GM21576 (cell line): ENCODE measurements at regions not wholly inside any gene's neighbourhood (a gene's known extent, or its start where the extent isn't known, plus 50 kb on each side); places are given as distances from the start of the nearest gene placed in this dataset.
"Not testable (repeated sequence)": the region's sequence is repeated elsewhere in the genome, so short reads cannot be mapped to it uniquely, and the experiment has no call there.

Source experiments
- ATAC-seq: cut with Tn5 transposase; IDR thresholded peaks from one replicate; pipeline ENCODE4 v1.9.1; 2021; ENCODE audit warnings: mild to moderate bottlenecking, moderate library complexity; ENCODE audit not compliant: unreplicated experiment

DNA sequence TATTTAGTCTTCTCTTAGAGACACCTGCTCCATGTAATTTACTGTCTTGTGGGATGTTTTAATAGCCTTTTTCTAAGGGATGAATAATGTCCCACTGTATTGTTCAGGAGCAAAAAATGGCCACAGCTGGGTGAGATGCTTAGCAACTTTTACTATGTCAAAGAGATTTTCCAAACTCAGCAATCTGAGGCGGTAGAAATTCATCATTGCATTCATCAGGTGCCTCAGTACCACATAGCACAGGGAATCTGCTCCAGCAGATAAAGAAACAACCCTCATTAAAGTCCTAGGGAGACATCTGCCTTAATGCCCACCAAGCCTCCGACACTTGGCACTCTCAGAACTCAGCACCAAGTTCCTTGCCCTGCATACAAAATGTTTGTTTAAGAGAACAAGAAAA is 266.9 kb downstream of the SIPA1L2 start:
- ATAC-seq = no peak

GRCh38 chr1:232357416-232357815 is 272.5 kb downstream of the SIPA1L2 start:
- ATAC-seq = no peak

DNA sequence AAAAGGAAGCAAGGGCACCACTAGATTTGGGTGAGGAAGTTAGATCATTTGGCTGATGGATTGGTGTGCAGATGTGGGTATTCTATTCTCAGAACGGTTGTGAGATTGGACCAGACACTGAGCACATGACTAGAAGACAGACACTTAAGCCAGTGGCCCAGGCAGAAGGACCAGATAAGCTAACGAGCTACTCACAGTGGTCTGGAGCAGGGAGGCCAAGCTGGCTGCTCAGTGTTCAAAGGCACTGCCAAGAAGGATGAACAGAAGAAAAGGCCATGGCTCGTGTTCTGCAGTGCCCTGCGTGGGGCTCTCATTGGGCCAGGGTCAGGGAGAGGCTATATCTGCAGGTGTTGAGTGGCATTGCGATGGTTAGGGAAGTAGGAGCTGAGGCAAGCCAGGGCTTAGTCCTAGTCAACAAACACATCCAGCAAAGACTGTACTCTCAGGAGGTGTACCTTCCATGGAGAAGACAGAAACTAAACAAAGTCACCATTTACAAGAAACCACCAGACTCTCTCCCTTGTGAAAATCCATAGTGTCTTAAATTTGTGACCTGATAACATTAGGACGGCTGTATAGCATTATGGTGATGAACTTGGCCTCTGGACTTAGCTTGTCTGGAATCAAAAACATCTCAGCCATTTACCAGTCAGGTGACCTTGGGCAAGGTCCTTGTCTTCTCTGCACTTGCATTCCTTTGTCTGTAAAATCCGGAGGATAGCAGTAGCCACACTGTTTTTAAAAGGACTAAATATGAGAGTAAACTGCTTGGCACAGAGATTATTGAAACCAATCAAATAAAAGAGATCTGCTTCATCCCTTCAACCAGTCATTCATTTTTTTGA is 274.5 kb downstream of the SIPA1L2 start:
- ATAC-seq = no peak

DNA sequence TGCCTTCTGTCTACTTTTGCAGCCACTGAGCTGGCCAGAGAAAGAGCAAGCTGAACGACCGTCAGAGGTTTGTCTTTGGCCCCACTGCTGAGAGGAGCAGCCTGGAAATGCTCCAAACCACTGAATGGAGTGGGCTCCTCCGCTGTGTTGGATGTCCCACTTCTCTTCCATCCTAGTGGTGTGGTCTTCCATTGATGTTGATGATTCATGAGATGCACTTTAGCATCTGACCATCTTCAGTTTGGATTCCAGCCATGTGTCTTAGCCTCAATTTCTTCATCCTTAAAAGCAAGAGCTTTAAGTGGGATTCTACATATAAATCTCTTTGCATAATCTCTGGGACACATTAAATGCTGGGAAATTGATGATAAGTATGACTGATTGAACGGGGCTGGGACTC is 276.9 kb downstream of the SIPA1L2 start:
- no peak for ATAC-seq

DNA sequence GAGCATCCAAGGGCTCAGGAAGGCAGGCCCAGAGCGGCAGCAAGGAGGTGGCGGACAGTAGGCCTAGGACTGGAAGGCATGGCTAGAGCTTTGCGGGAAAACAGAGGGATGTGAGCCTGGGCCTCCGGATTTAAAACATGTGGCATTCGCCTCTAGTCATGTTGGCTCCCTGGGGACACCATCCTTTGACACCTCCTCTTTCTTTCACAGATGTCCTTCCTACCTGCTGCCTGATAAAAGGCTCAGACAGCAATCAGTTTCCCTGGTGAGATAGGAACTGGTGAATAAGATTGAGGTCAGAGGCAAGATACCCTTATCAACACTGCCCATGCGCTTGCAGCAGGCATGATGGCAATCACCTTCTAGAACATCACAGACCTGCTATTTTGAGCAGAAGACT is 277.6 kb downstream of the SIPA1L2 start:
- no peak for ATAC-seq

- no peak for ATAC-seq
These were observed 278.6 kb downstream of the SIPA1L2 start for GRCh38 chr1:232351335-232351734.

DNA sequence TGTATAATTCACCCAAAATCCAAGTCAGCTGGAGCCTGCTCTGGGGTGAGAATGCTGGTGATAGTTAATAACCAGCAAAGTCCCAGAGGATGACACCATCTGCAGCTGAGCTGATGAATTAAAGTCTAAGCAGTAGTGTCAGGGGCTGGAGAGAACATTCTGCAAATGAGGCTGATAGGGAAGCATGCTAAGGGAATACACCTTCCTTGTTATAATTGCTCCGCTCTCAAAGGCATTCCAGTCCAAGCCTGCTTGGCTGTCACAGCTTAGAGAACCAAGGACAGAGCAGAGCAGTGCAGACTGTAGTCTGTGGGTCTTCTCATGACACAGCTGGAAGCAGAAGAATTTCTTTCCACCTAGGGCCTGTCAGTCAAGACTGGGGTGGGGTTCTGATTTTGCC is 283.1 kb downstream of the SIPA1L2 start:
- ATAC-seq = no peak

DNA sequence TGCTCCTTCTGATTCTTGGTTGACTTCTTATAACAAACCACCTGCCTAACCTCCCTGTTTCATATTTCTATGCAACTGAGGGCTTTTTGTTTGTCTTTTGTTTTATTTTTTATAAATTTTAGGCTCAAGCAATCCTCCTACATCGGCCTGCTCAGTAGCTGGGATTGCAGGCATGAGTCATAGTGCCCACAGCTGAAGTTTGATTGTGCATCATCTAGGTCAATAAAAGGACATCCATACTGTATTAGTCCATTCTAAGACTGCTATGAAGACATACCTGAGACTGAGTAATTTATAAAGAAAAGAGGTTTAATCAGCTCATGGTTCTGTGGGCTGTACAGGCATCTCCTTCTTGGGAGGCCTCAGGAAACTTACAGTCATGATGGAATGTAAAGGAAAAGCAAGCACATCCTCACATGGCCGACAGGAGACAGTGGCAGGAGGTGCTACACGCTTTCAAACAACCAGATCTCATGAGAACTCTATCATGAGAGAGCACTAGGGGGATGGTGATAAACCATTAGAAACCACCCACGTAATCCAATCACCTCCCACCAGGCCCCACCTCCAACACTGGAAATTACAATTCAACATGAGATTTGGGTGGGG is 285.0 kb downstream of the SIPA1L2 start:
- ATAC-seq = no peak

GRCh38 chr1:232344186-232344585 is 285.7 kb downstream of the SIPA1L2 start:
- ATAC-seq = not testable (repeated sequence)

GRCh38 chr1:232340446-232340845 is 289.5 kb downstream of the SIPA1L2 start:
- ATAC-seq = no peak

GRCh38 chr1:232339073-232339472 is 290.9 kb downstream of the SIPA1L2 start:
- no peak for ATAC-seq

GRCh38 chr1:232335741-232336293 is 294.1 kb downstream of the SIPA1L2 start:
- ATAC-seq = no peak

DNA sequence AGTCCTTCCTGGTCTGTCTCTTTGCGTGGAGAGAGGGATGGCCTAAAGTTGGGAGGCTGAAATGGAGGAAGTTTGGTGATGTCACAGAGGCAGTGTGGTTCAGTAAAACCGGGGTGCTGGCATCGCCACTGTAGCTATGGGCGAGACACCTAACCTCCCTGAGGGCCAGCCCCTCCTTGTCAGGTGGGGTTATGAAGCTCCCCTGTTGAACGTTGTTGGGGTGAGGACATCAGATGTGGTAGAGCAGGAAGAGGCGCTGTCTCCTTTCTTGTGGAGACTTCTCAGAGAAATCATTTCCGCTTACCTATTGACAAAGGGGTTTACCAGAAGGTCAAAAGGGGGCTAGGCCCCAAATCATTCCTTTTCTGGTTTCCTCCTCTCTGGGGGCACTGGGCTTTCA is 294.7 kb downstream of the SIPA1L2 start:
- no peak for ATAC-seq

DNA sequence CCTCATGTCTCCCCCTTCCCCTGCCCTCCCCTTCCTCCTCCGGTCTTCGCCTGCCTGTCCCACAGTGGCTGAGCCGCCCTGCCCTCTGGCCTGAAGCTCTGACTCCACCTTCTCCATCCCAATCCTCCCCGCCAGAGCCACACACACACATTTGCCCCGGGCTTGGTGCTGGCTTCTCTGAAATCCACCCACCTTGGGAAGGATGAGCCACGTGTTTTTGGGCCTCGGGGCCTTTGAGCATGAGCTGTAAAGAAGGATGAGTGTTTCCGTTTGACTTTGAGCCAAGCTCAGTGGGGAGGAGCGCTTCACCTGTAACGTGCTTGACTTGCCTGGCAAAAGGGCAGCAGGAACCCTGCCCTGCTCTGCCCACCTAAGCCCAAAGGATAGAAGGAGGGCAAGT is 295.1 kb downstream of the SIPA1L2 start:
- no peak for ATAC-seq

GRCh38 chr1:232334246-232334645 is 295.7 kb downstream of the SIPA1L2 start:
- no peak for ATAC-seq

GRCh38 chr1:232333419-232333767 is 296.5 kb downstream of the SIPA1L2 start:
- no peak for ATAC-seq

- ATAC-seq = not testable (repeated sequence)
These were observed 297.1 kb downstream of the SIPA1L2 start for GRCh38 chr1:232332710-232333418.

GRCh38 chr1:232329103-232329813 is 300.7 kb downstream of the SIPA1L2 start:
- no peak for ATAC-seq

GRCh38 chr1:232328486-232329102 is 301.3 kb downstream of the SIPA1L2 start:
- ATAC-seq = no peak

- ATAC-seq = no peak
These were observed 302.0 kb downstream of the SIPA1L2 start for GRCh38 chr1:232327899-232328298.

DNA sequence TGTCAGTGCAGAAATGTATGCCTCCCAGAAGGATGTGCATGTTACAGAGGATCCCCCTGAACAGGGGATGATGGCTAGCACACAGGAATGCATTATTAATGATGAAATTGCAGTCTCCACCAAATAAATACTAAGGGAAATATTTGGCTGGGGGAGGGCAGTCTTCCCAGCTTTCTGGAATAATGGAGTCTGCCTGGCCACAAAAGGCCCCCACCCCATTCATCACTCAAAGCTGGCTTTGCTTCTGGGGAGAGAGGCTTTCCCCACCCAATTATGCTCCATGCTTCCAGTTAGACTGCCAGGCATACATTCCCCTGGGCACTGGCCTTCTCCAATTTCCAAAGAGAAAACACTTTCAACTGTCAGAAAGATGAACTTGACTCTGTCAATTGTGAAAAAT is 302.7 kb downstream of the SIPA1L2 start:
- no peak for ATAC-seq
